ENCODE measurements at regions not wholly inside any gene's neighbourhood (a gene's known extent, or its start where the extent isn't known, plus 50 kb on each side); places are given as distances from the start of the nearest gene placed in this dataset.

- TF ChIP-seq POLR2A (IDR thresholded peaks at IDR 0.05) (no peak), CTCF (IDR thresholded peaks at IDR 0.05) (no peak), EP300 (IDR thresholded peaks at IDR 0.05) (no peak)
Observed at GRCh38 chrX:42443267-42443666, 334.7 kb downstream of the PPP1R2C start.
